Stimulated activated CD8-positive, alpha-beta memory T cell treated with anti-CD3 and anti-CD28 coated beads, Interleukin-15, amount 100 ng/mL, for 48 hours (primary cell): ENCODE measurements at regions not wholly inside any gene's neighbourhood (a gene's known extent, or its start where the extent isn't known, plus 50 kb on each side); places are given as distances from the start of the nearest gene placed in this dataset.

Experiments
- DNase-seq, 2 donors: peaks; one replicate each; pipeline ENCODE4 v3.0.0-alpha.2; 2020; ENCODE audit warnings: low read depth in 2 of 2

DNA sequence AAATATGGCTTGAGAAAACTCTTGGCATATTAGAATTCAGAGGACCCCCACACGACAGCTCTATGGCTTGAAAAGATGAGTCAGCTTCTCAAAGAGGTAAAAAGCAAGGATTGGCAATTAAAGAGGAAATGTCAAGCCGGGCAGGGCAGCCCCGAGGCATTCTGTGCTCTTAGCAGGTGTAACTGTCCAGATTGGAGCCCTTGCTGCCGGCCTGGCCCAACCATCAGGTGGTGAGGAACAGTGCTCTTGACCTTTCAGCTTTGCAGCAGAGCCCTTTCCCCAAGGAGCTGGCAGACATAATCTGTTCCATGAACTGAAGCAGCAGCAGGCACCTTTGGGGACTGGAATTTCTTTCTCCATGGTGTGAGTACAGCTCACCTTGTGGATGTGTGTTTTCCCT lies 287.8 kb downstream of the UTP18 start:
- DNase-seq: no peak

GRCh38 chr17:51555153-51555552 lies 294.8 kb downstream of the UTP18 start:
- DNase-seq: no peak

GRCh38 chr17:51559778-51560177 lies 299.4 kb downstream of the UTP18 start:
- no peak for DNase-seq

DNA sequence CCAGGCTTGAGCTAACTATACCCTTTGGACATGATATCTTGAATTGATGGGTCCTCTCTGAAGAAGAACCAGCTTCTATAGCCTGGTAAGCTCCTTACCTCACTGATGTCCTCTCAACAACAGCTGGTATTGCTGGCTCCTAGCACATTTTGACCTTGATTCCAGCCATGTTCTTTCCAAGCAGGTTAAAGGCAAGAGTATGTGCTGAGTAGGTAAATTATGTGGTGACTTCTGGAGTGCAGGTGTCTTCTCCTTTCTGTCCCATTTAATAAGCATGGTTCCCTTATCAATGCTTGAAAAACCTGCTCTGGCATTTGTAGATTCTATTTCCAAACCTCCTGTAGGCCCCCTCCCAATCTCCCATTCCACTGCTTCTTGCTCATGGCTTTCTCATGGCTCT lies 300.1 kb downstream of the UTP18 start:
- DNase-seq: no peak

GRCh38 chr17:51563961-51564360 lies 303.6 kb downstream of the UTP18 start:
- no peak for DNase-seq

- DNase-seq: no peak
Measured at GRCh38 chr17:51572115-51572514, 311.8 kb downstream of the UTP18 start.
